GM12872 (cell line): ENCODE measurements at regions not wholly inside any gene's neighbourhood (a gene's known extent, or its start where the extent isn't known, plus 50 kb on each side); places are given as distances from the start of the nearest gene placed in this dataset.

Source experiments
- CTCF ChIP-seq: IDR thresholded peaks from 3 replicates; pipeline ENCODE4 v1.5.1; 2011; ENCODE audit warnings: low read depth, mild to moderate bottlenecking, low read length, moderate library complexity; ENCODE audit not compliant: insufficient read depth

- no peak for TF ChIP-seq CTCF
These were observed 140.6 kb downstream of the MRPS6 start for GRCh38 chr21:34213959-34214358.

GRCh38 chr21:34215501-34215900, 142.1 kb downstream of the MRPS6 start:
- no peak for TF ChIP-seq CTCF

- no peak for TF ChIP-seq CTCF
These were observed 142.7 kb downstream of the MRPS6 start for GRCh38 chr21:34215911-34216717.

- TF ChIP-seq CTCF = no peak
These were observed 143.3 kb downstream of the MRPS6 start for GRCh38 chr21:34216718-34217032.

- no peak for TF ChIP-seq CTCF
These were observed 143.9 kb downstream of the MRPS6 start for GRCh38 chr21:34217263-34217662.

GRCh38 chr21:34219334-34220060, 144.3 kb upstream of the KCNE2 start:
- no peak for TF ChIP-seq CTCF

GRCh38 chr21:34220556-34221195, 143.1 kb upstream of the KCNE2 start:
- no peak for TF ChIP-seq CTCF
